ENCODE measurements at regions not wholly inside any gene's neighbourhood (a gene's known extent, or its start where the extent isn't known, plus 50 kb on each side); places are given as distances from the start of the nearest gene placed in this dataset.

GRCh38 chrX:40313269-40313668 is 215.5 kb upstream of the BCOR start:
- no peaks in the 10 kb centered on the region for H3K4me1 ChIP-seq
- no peak overlapping the region for H3K4me3 ChIP-seq
- 94% methylated on average over 3 to 4 of the region's 4 CpGs for WGBS, 2 donors
- no peak for TF ChIP-seq POLR2A (IDR thresholded peaks at IDR 0.05)
- no peak for TF ChIP-seq CTCF (IDR thresholded peaks at IDR 0.05)
- no peaks in the 10 kb centered on the region for H3K27me3 ChIP-seq
- H3K9me3 ChIP-seq = no peaks in the 10 kb centered on the region
- no peak overlapping the region for H3K27ac ChIP-seq
- intact Hi-C loops (cut with DNase I; ENCODE audit: low total_unique reads) = no loop called here
- DNase-seq = no peak
- H3K36me3 ChIP-seq (ENCODE audit: low read depth, missing control alignments) = no peaks in the 10 kb centered on the region

- Histone ChIP-seq H3K27me3 (no peaks in the 10 kb centered on the region), H3K4me1 (no peaks in the 10 kb centered on the region), H3K9me3 (no peaks in the 10 kb centered on the region), H3K4me3 (no peak overlapping the region), H3K27ac (no peak overlapping the region), H3K36me3 (ENCODE audit: low read depth, missing control alignments) (no peaks in the 10 kb centered on the region)
- no peak for DNase-seq
- WGBS, 2 donors = 40 to 66% methylated on average over 5 of the region's 5 CpGs
- no peak for TF ChIP-seq CTCF (IDR thresholded peaks at IDR 0.05)
- no peak for TF ChIP-seq POLR2A (IDR thresholded peaks at IDR 0.05)
- intact Hi-C loops (cut with DNase I; ENCODE audit: low total_unique reads) = no loop called here
Observed at GRCh38 chrX:40310447-40310846, 212.7 kb upstream of the BCOR start.

GRCh38 chrX:40310016-40310415 is 212.3 kb upstream of the BCOR start:
- H3K4me3 ChIP-seq = no peak overlapping the region
- no peaks in the 10 kb centered on the region for H3K36me3 ChIP-seq (ENCODE audit: low read depth, missing control alignments)
- no peak for DNase-seq
- intact Hi-C loops (cut with DNase I; ENCODE audit: low total_unique reads) = no loop called here
- no peaks in the 10 kb centered on the region for H3K27me3 ChIP-seq
- H3K9me3 ChIP-seq = no peaks in the 10 kb centered on the region
- WGBS, 2 donors = 71 to 74% methylated on average over 1 to 6 of the region's 7 CpGs
- no peak overlapping the region for H3K27ac ChIP-seq
- no peak for TF ChIP-seq CTCF (IDR thresholded peaks at IDR 0.05)
- no peak for TF ChIP-seq POLR2A (IDR thresholded peaks at IDR 0.05)
- H3K4me1 ChIP-seq = no peaks in the 10 kb centered on the region

- DNase-seq = no peak
- 97 to 98% methylated on average over 7 to 13 of the region's 13 CpGs for WGBS, 2 donors
- intact Hi-C loops (cut with DNase I; ENCODE audit: low total_unique reads) = no loop called here
Observed at GRCh38 chrX:40307871-40308270, 210.1 kb upstream of the BCOR start.

More at GRCh38 chrX:40307871-40308270, 210.1 kb upstream of the BCOR start:
- Histone ChIP-seq H3K36me3 (ENCODE audit: low read depth, missing control alignments) (no peaks in the 10 kb centered on the region), H3K4me1 (no peaks in the 10 kb centered on the region), H3K4me3 (no peak overlapping the region), H3K27ac (no peak overlapping the region), H3K27me3 (no peaks in the 10 kb centered on the region), H3K9me3 (no peaks in the 10 kb centered on the region)
- TF ChIP-seq POLR2A (IDR thresholded peaks at IDR 0.05) (no peak), CTCF (IDR thresholded peaks at IDR 0.05) (no peak)

Measured in testis (tissue), 2 donors.